Activated CD4-positive, alpha-beta T cell treated with anti-CD3 and anti-CD28 coated beads for 36 hours (primary cell): ENCODE measurements at regions not wholly inside any gene's neighbourhood (a gene's known extent, or its start where the extent isn't known, plus 50 kb on each side); places are given as distances from the start of the nearest gene placed in this dataset.

Source experiments
- ATAC-seq: fragments of 200-7000 bp; cut with Tn5 transposase; one replicate; pipeline ENCODE4 v1.10.0; 2021; ENCODE audit warnings: mild to moderate bottlenecking, moderate library complexity
- CTCF ChIA-PET: fragments of 350-600 bp; sonication (Branson Sonifier 250); formaldehyde crosslinking; loops from one replicate; lab custom pipeline; 2021; ENCODE audit warnings: antibody characterized with exemption; lab: Charles Lee
- POLR2A ChIA-PET: fragments of 350-600 bp; sonication (Branson Sonifier 250); formaldehyde crosslinking; loops from one replicate; lab custom pipeline; 2021; ENCODE audit warnings: antibody characterized with exemption, inconsistent platforms; lab: Charles Lee
- DNase-seq: peaks from one replicate; pipeline ENCODE4 v3.0.0-alpha.2; 2020
- H3K27ac Mint-ChIP-seq: one replicate; pipeline ENCODE4 v1.8.0; 2021; ENCODE audit warnings: mixed read lengths
- H3K27me3 Mint-ChIP-seq: one replicate; pipeline ENCODE4 v1.8.0; 2021; ENCODE audit warnings: mixed read lengths
- H3K36me3 Mint-ChIP-seq: one replicate; pipeline ENCODE4 v1.8.0; 2021; ENCODE audit warnings: low read depth, mixed read lengths
- H3K4me1 Mint-ChIP-seq: one replicate; pipeline ENCODE4 v1.8.0; 2021; ENCODE audit warnings: mixed read lengths
- H3K4me3 Mint-ChIP-seq: one replicate; pipeline ENCODE4 v1.8.0; 2021; ENCODE audit warnings: mild to moderate bottlenecking, moderate library complexity, mixed read lengths
- H3K9me3 Mint-ChIP-seq: one replicate; pipeline ENCODE4 v1.8.0; 2021; ENCODE audit warnings: low read depth, mixed read lengths
- intact Hi-C, 2 experiments: fragments of 100-400 bp; cut with DNase I in 1 of 2; cut with micrococcal nuclease in 1 of 2; formaldehyde crosslinking; loops; one replicate each; pipeline versions ENCODE4 v1.14.2 to v1.15.1; 2022 to 2024; cut with DNase I, micrococcal nuclease

DNA sequence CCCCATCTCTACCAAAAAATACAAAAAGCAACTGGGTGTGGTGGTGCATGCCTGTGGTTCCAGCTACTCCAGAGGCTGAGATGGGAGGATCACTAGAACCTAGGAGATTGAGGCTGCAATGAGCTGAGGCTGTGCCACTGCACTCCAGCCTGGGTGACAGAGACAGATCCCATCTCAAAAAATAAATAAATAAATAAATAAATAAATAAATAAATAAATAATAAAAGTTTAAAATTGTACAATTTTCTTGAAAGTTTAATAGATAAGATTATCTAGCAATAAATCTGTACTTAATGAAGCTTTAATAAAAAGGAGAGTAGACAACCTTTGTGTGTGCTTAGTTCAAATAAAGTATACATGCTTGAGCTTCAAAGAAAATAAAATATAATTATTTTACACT is 310.0 kb upstream of the LRIG3 start:
- Mint-ChIP-seq H3K27ac (no peak overlapping the region), H3K36me3 (no peaks in the 10 kb centered on the region), H3K27me3 (no peaks in the 10 kb centered on the region), H3K4me1 (no peaks in the 10 kb centered on the region), H3K9me3 (peaks cover 2% of the 10 kb centered on the region), H3K4me3 (no peak overlapping the region)
- intact Hi-C loops: no loop called here
- ATAC-seq: no peak
- CTCF ChIA-PET: no interaction called here
- POLR2A ChIA-PET: no interaction called here
- DNase-seq: no peak

DNA sequence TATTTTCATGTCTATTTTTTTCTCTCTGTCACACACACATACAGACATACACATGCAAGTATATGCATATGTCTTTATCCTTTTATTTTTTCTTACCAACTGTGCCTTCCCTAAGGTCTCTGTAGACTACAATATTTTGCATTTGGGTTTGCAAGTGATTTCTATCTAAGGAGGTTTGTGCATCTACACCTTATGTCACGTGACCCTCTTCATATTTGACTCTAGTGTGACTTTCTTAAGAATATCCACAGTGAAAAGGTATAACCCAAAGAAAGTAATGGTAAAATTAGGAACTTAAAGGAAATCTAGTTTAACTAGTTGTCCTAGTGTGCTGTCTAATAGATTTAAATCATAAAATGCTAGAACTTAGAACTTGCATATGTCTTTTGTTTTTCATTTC is 298.8 kb upstream of the LRIG3 start:
- no peaks in the 10 kb centered on the region for H3K4me1 Mint-ChIP-seq
- H3K9me3 Mint-ChIP-seq: peaks cover 1% of the 10 kb centered on the region
- no peak overlapping the region for H3K4me3 Mint-ChIP-seq
- no peak for DNase-seq
- ChIA-PET CTCF (no interaction called here), POLR2A (no interaction called here)
- intact Hi-C loops: no loop called here
- H3K27me3 Mint-ChIP-seq: no peaks in the 10 kb centered on the region
- no peak overlapping the region for H3K27ac Mint-ChIP-seq
- ATAC-seq: no peak
- no peaks in the 10 kb centered on the region for H3K36me3 Mint-ChIP-seq

DNA sequence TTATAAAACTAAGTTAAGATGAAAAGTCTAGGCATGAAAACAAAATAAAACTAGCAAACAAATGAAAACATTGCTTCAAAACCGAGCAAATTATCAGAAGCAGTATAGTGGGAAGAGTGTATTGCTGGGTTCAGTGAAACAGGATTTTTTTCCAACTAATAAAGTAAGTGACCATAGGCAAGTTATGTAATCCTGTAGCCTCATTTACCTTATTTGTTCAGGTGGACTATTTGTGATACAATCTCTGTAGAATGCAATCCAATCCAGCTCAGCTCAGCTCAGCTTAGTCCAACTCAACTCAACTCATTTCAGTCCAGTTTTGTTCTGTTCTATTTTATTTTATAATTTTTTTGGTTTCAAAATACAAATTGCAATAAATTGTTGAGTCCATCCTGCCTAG is 276.7 kb upstream of the LRIG3 start:
- Mint-ChIP-seq H3K4me1 (no peaks in the 10 kb centered on the region), H3K4me3 (no peak overlapping the region), H3K27me3 (no peaks in the 10 kb centered on the region), H3K9me3 (no peaks in the 10 kb centered on the region), H3K36me3 (no peaks in the 10 kb centered on the region), H3K27ac (no peak overlapping the region)
- CTCF ChIA-PET: no interaction called here
- no peak for ATAC-seq
- intact Hi-C loops: no loop called here
- no peak for DNase-seq
- POLR2A ChIA-PET: no interaction called here

GRCh38 chr12:59194794-59195193 is 274.5 kb upstream of the LRIG3 start:
- H3K4me3 Mint-ChIP-seq: no peak overlapping the region
- no peak overlapping the region for H3K27ac Mint-ChIP-seq
- H3K27me3 Mint-ChIP-seq: no peaks in the 10 kb centered on the region
- POLR2A ChIA-PET: no interaction called here
- DNase-seq (no peak), ATAC-seq (no peak)
- CTCF ChIA-PET: no interaction called here
- H3K4me1 Mint-ChIP-seq: no peaks in the 10 kb centered on the region
- intact Hi-C loops: no loop called here
- H3K9me3 Mint-ChIP-seq: no peaks in the 10 kb centered on the region
- H3K36me3 Mint-ChIP-seq: no peaks in the 10 kb centered on the region

DNA sequence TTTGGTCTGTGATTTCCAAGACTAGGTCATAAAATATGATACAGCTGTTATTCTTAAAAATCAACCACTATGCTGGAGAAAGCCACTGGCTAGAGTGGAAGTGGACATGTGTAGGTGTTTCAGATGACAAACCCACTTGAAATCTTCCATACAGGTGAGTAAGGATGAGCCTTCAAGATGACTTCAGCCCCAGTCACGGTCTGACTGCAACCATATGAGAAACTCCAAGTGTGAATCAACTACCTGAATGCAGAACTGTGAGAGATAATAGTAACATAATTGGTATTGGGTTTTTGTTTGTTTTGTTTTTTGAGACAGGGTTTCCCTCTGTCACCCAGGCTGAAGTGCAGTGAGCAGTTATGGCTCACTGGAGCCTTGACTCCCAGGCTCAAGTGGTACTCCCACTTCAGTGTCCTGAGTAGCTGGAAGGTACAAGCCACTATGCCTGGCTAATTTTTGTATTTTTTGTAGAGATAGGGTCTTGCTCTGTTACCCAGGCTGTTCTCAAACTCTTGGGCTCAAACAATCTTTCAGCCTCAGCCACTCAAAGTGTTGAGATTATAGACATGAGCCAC is 273.3 kb upstream of the LRIG3 start:
- H3K9me3 Mint-ChIP-seq: no peaks in the 10 kb centered on the region
- ATAC-seq (no peak), DNase-seq (no peak)
- H3K4me1 Mint-ChIP-seq: no peaks in the 10 kb centered on the region
- intact Hi-C loops: no loop called here
- no peak overlapping the region for H3K27ac Mint-ChIP-seq
- H3K27me3 Mint-ChIP-seq: no peaks in the 10 kb centered on the region
- no peaks in the 10 kb centered on the region for H3K36me3 Mint-ChIP-seq
- H3K4me3 Mint-ChIP-seq: no peak overlapping the region
- ChIA-PET POLR2A (no interaction called here), CTCF (no interaction called here)

DNA sequence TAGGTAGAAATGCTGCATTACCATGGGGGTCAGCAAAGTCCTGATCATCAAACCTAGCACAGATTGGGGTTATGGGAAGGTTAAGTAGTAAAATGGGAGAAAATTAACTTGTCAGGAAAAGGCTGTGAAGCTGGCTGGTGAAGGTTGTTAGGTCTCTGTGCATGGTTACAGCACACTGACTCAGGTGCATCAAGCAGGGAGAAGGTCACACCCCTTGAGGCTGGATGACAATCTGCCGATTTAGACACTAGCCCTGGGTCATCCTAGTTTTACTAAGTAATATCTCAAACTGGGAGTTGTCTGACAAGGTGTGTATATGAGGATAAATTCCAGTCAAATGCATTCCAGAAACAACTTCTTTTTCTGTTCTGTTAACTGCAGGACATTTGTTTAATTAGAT is 271.1 kb upstream of the LRIG3 start:
- H3K27ac Mint-ChIP-seq: no peak overlapping the region
- ATAC-seq: no peak
- H3K36me3 Mint-ChIP-seq: no peaks in the 10 kb centered on the region
- H3K4me1 Mint-ChIP-seq: no peaks in the 10 kb centered on the region
- no peak overlapping the region for H3K4me3 Mint-ChIP-seq
- intact Hi-C loops: no loop called here
- no peaks in the 10 kb centered on the region for H3K9me3 Mint-ChIP-seq
- no peaks in the 10 kb centered on the region for H3K27me3 Mint-ChIP-seq
- ChIA-PET POLR2A (no interaction called here), CTCF (interaction anchor here (0.7 kb wide), 1 partner anchor 1432 kb away, joined by 3 read pairs; no protein-coding TSS in a partner anchor)
- no peak for DNase-seq

GRCh38 chr12:59186451-59186850 is 266.1 kb upstream of the LRIG3 start:
- CTCF ChIA-PET: no interaction called here

GRCh38 chr12:59185295-59185694 is 265.0 kb upstream of the LRIG3 start:
- peaks cover 3% of the 10 kb centered on the region for H3K4me1 Mint-ChIP-seq
- ATAC-seq (no peak), DNase-seq (no peak)
- no peaks in the 10 kb centered on the region for H3K9me3 Mint-ChIP-seq
- no peaks in the 10 kb centered on the region for H3K36me3 Mint-ChIP-seq
- peaks cover 2% of the 10 kb centered on the region for H3K27me3 Mint-ChIP-seq
- H3K4me3 Mint-ChIP-seq: no peak overlapping the region
- ChIA-PET CTCF (no interaction called here), POLR2A (no interaction called here)
- intact Hi-C loops: no loop called here
- no peak overlapping the region for H3K27ac Mint-ChIP-seq

More at GRCh38 chr12:59186451-59186850, 266.1 kb upstream of the LRIG3 start:
- POLR2A ChIA-PET: no interaction called here
- H3K36me3 Mint-ChIP-seq: no peaks in the 10 kb centered on the region
- intact Hi-C loops: no loop called here
- no peaks in the 10 kb centered on the region for H3K9me3 Mint-ChIP-seq
- no peak overlapping the region for H3K4me3 Mint-ChIP-seq
- H3K27me3 Mint-ChIP-seq: peaks cover 2% of the 10 kb centered on the region
- DNase-seq (no peak), ATAC-seq (no peak)
- peaks cover 3% of the 10 kb centered on the region for H3K4me1 Mint-ChIP-seq
- no peak overlapping the region for H3K27ac Mint-ChIP-seq

- ATAC-seq: no peak
- POLR2A ChIA-PET: no interaction called here
- no peaks in the 10 kb centered on the region for H3K9me3 Mint-ChIP-seq
- no peak for DNase-seq
- intact Hi-C loops: no loop called here
- H3K27ac Mint-ChIP-seq: no peak overlapping the region
- CTCF ChIA-PET: no interaction called here
- H3K4me3 Mint-ChIP-seq: no peak overlapping the region
- H3K36me3 Mint-ChIP-seq: no peaks in the 10 kb centered on the region
- peaks cover 3% of the 10 kb centered on the region for H3K4me1 Mint-ChIP-seq
- peaks cover 2% of the 10 kb centered on the region for H3K27me3 Mint-ChIP-seq
Measured at GRCh38 chr12:59182658-59183455, 262.6 kb upstream of the LRIG3 start.

DNA sequence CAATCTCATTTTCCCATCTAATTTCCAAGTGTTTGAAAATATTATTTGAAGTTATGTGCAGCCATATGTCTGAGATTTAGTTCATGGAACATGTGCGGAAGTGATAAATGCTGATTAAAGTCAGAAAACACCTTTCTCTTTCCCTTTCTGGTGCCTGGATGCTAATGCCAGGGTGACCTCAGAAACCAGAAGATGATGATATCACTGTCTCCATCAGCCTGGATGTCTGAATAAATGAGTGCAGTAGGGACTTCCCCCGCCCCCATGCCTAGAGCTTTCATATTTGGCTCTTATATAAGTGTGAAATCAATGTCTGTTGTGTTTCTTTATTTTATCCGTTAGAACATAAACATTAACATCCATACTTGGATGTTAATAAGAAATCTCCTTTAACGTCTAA is 261.9 kb upstream of the LRIG3 start:
- DNase-seq (peak; percentile 73), ATAC-seq (peak; percentile 78)
- CTCF ChIA-PET: no interaction called here
- peaks cover 2% of the 10 kb centered on the region for H3K27me3 Mint-ChIP-seq
- intact Hi-C loops: no loop called here
- no peak overlapping the region for H3K4me3 Mint-ChIP-seq
- H3K9me3 Mint-ChIP-seq: no peaks in the 10 kb centered on the region
- H3K36me3 Mint-ChIP-seq: no peaks in the 10 kb centered on the region
- no peak overlapping the region for H3K27ac Mint-ChIP-seq
- POLR2A ChIA-PET: no interaction called here
- peaks cover 3% of the 10 kb centered on the region for H3K4me1 Mint-ChIP-seq

- CTCF ChIA-PET: no interaction called here
- no peaks in the 10 kb centered on the region for H3K9me3 Mint-ChIP-seq
- H3K27ac Mint-ChIP-seq: no peak overlapping the region
- H3K4me1 Mint-ChIP-seq: peaks cover 3% of the 10 kb centered on the region
- intact Hi-C loops: no loop called here
- H3K4me3 Mint-ChIP-seq: no peak overlapping the region
- no peak for ATAC-seq
- no peaks in the 10 kb centered on the region for H3K36me3 Mint-ChIP-seq
- peaks cover 2% of the 10 kb centered on the region for H3K27me3 Mint-ChIP-seq
- DNase-seq: no peak
- POLR2A ChIA-PET: no interaction called here
Measured at GRCh38 chr12:59181196-59181777, 261.0 kb upstream of the LRIG3 start.

- Mint-ChIP-seq H3K4me1 (peaks cover 3% of the 10 kb centered on the region), H3K27ac (no peak overlapping the region), H3K9me3 (no peaks in the 10 kb centered on the region), H3K36me3 (no peaks in the 10 kb centered on the region), H3K27me3 (peaks cover 2% of the 10 kb centered on the region), H3K4me3 (no peak overlapping the region)
- CTCF ChIA-PET: interaction anchor here (0.6 kb wide), 1 partner anchor 343 kb away, joined by 3 read pairs; no protein-coding TSS in a partner anchor
- DNase-seq (no peak), ATAC-seq (no peak)
- POLR2A ChIA-PET: no interaction called here
- intact Hi-C loops: no loop called here
Measured at GRCh38 chr12:59179231-59179630, 258.9 kb upstream of the LRIG3 start.
